Spleen (tissue), 11 donors: ENCODE measurements at regions not wholly inside any gene's neighbourhood (a gene's known extent, or its start where the extent isn't known, plus 50 kb on each side); places are given as distances from the start of the nearest gene placed in this dataset.
A peak's percentile ranks its signal among the peaks of the same experiment; 100 is the strongest.
"Not testable (repeated sequence)": the region's sequence is repeated elsewhere in the genome, so short reads cannot be mapped to it uniquely, and the experiment has no call there.

ENCODE experiments used
- DNase-seq: peaks from one replicate; pipeline ENCODE4 v3.0.0-alpha.2; 2020
- H3K27ac ChIP-seq, 8 donors: fragments of 200-600 bp; sonication (generic) in 7 of 8; 1 replicate in 4 of 8; 2 replicates in 4 of 8; pipeline versions ENCODE4 v1.5.0 to v1.8.0; 2016 to 2021; ENCODE audit warnings: inconsistent platforms in 4 of 8, mild to moderate bottlenecking in 4 of 8, moderate library complexity in 1 of 8
- H3K27me3 ChIP-seq, 7 donors: fragments of 200-600 bp; sonication (generic) in 6 of 7; replicated peaks in 1 of 7; 1 replicate in 4 of 7; 2 replicates in 3 of 7; pipeline versions ENCODE4 v1.5.0 to v1.8.0; 2016 to 2021; ENCODE audit warnings: inconsistent platforms in 3 of 7, mild to moderate bottlenecking in 1 of 7
- H3K36me3 ChIP-seq, 6 donors: fragments of 200-600 bp; sonication (generic) in 5 of 6; 1 replicate in 4 of 6; 2 replicates in 2 of 6; pipeline versions ENCODE4 v1.5.0 to v1.8.0; 2016 to 2021; ENCODE audit warnings: inconsistent platforms in 2 of 6
- H3K4me1 ChIP-seq, 6 donors: fragments of 200-600 bp; sonication (generic) in 5 of 6; 1 replicate in 3 of 6; 2 replicates in 3 of 6; pipeline versions ENCODE4 v1.5.0 to v1.8.0; 2016 to 2021; ENCODE audit warnings: inconsistent platforms in 3 of 6
- H3K4me3 ChIP-seq, 8 donors: fragments of 200-600 bp; sonication (generic) in 7 of 8; 1 replicate in 4 of 8; 2 replicates in 4 of 8; pipeline versions ENCODE4 v1.5.0 to v1.8.0; 2016 to 2021; ENCODE audit warnings: inconsistent platforms in 4 of 8, mild to moderate bottlenecking in 4 of 8, moderate library complexity in 2 of 8
- H3K9me3 ChIP-seq, 8 donors: fragments of 200-600 bp; sonication (generic) in 7 of 8; 1 replicate in 4 of 8; 2 replicates in 4 of 8; pipeline versions ENCODE4 v1.5.0 to v1.8.0; 2016 to 2021; ENCODE audit warnings: inconsistent platforms in 4 of 8
- CTCF ChIP-seq, 11 experiments: fragments of 200-600 bp in 7 of 11; fragments of 450-650 bp in 4 of 11; sonication (generic) in 4 of 11; IDR thresholded peaks in 8 of 11; conservative IDR thresholded peaks in 3 of 11; 1 replicate in 7 of 11; 2 replicates in 4 of 11; pipeline versions ENCODE4 v1.4.0 to v1.8.0; 2016 to 2021; ENCODE audit warnings: antibody characterized with exemption in 11 of 11, inconsistent platforms in 4 of 11, mild to moderate bottlenecking in 1 of 11
- POLR2A ChIP-seq, 3 donors: fragments of 450-650 bp; IDR thresholded peaks; one replicate each; pipeline ENCODE4 v1.5.1; 2017; ENCODE audit warnings: antibody characterized with exemption in 3 of 3, mild to moderate bottlenecking in 1 of 3
- POLR2AphosphoS5 ChIP-seq, 3 donors: sonication (generic); formaldehyde crosslinking; IDR thresholded peaks; one replicate each; pipeline ENCODE4 v1.5.1; 2017; ENCODE audit warnings: antibody characterized with exemption in 3 of 3
- WGBS, 5 donors: extraction: QIAGEN DNeasy Blood & Tissue Kit in 3 of 5; methylation state at CpG; one replicate each; pipeline versions ENCODE4 v1.1.5 to v1.1.7; 2013 to 2018; 5-methylcytosine and 5-hydroxymethylcytosine counted together
- intact Hi-C: fragments of 100-400 bp; cut with DNase I; formaldehyde crosslinking; loops from one replicate; pipeline ENCODE4 v1.15.0; 2023; ENCODE audit warnings: low total_unique reads
- donor health status: healthy with polysubstance abuse.
- donor health status: DM: no; HTN: no; CAD: no; lungs with moderate emphysema.
- donor health status: DM: no; HTN: no; CAD: no.
- donor health status: Bipolar disorder and iron deficiency.
- donor health status: healthy.
- donor health status: DM: no; HTN: no; CAD: no.
- donor health status: DM: yes; HTN: yes; CAD: no.

GRCh38 chr15:46088486-46089445 is 453.9 kb downstream of the SQOR start:
- no peak for DNase-seq
- no peaks in the 10 kb centered on the region for H3K9me3 ChIP-seq
- intact Hi-C loops = no loop called here
- WGBS, 5 donors = 64 to 70% (median 65%) methylated on average over 3 of the region's 3 CpGs
- H3K36me3 ChIP-seq = no peaks in the 10 kb centered on the region
- no peak for TF ChIP-seq POLR2A (IDR thresholded peaks at IDR 0.05)
- no peak for TF ChIP-seq CTCF (IDR thresholded peaks at IDR 0.05 in 8 of 11, conservative IDR thresholded peaks at IDR 0.05 in 3 of 11)
- TF ChIP-seq POLR2AphosphoS5 (IDR thresholded peaks at IDR 0.05) = no peak
- no peaks in the 10 kb centered on the region for H3K27me3 ChIP-seq
- H3K27ac ChIP-seq = no peak overlapping the region
- H3K4me1 ChIP-seq = no peaks in the 10 kb centered on the region
- H3K4me3 ChIP-seq = no peak overlapping the region

- intact Hi-C loops = no loop called here
- WGBS, 5 donors = 57 to 69% (median 67%) methylated on average over 4 of the region's 4 CpGs
- Histone ChIP-seq H3K27me3 (no peaks in the 10 kb centered on the region), H3K4me3 (no peak overlapping the region), H3K27ac (no peak overlapping the region), H3K4me1 (no peaks in the 10 kb centered on the region), H3K36me3 (no peaks in the 10 kb centered on the region), H3K9me3 (no peaks in the 10 kb centered on the region)
- TF ChIP-seq POLR2AphosphoS5 (IDR thresholded peaks at IDR 0.05) = no peak
- TF ChIP-seq CTCF (IDR thresholded peaks at IDR 0.05 in 8 of 11, conservative IDR thresholded peaks at IDR 0.05 in 3 of 11) = no peak
- no peak for TF ChIP-seq POLR2A (IDR thresholded peaks at IDR 0.05)
- no peak for DNase-seq
These were observed 454.7 kb downstream of the SQOR start for GRCh38 chr15:46089467-46089935.

- Histone ChIP-seq H3K27me3 (no peaks in the 10 kb centered on the region), H3K36me3 (no peaks in the 10 kb centered on the region), H3K4me1 (peaks cover 0 to 5% (median 0%) of the 10 kb centered on the region in 6 donors), H3K4me3 (no peak overlapping the region), H3K27ac (no peak overlapping the region), H3K9me3 (no peaks in the 10 kb centered on the region)
- TF ChIP-seq CTCF (IDR thresholded peaks at IDR 0.05 in 8 of 11, conservative IDR thresholded peaks at IDR 0.05 in 3 of 11) (peak in 1 of 11 experiments; percentile 24), POLR2A (IDR thresholded peaks at IDR 0.05) (no peak)
- DNase-seq = no peak
- WGBS, 5 donors = 72 to 76% (median 74%) methylated on average over 16 of the region's 16 CpGs
- intact Hi-C loops = no loop called here
These were observed 457.1 kb downstream of the SQOR start for GRCh38 chr15:46091860-46092450.

GRCh38 chr15:46098006-46098405 is 463.2 kb downstream of the SQOR start:
- intact Hi-C loops, H3K4me3 ChIP-seq, DNase-seq, H3K4me1 ChIP-seq, H3K36me3 ChIP-seq, H3K27ac ChIP-seq, H3K27me3 ChIP-seq: not testable (repeated sequence)
- peaks cover 0 to 22% (median 10%) of the 10 kb centered on the region in 8 donors for H3K9me3 ChIP-seq
- 94 to 99% (median 95%) methylated on average over 12 to 32 of the region's 32 CpGs for WGBS, 5 donors
